SK-N-SH (cell line): ENCODE measurements at regions not wholly inside any gene's neighbourhood (a gene's known extent, or its start where the extent isn't known, plus 50 kb on each side); places are given as distances from the start of the nearest gene placed in this dataset.
A peak's percentile ranks its signal among the peaks of the same experiment; 100 is the strongest.

Experiments
- CTCF ChIA-PET: fragments of 300-600, 350-600 bp; formaldehyde crosslinking; extraction: SDS; loops from one replicate; lab custom pipeline; 2021; lab: Yijun Ruan, JAX
- POLR2A ChIA-PET: fragments of 350-600 bp; sonication (Branson Sonifier 250); formaldehyde crosslinking; extraction: SDS; loops from one replicate; lab custom pipeline; 2020; ENCODE audit warnings: antibody characterized with exemption, inconsistent platforms; lab: Yijun Ruan, JAX
- DNase-seq: peaks from one replicate; pipeline ENCODE4 v3.0.0; 2012
- H2AFZ ChIP-seq: fragments of 200-600 bp; sonication (generic); 2 replicates; pipeline ENCODE4 v1.8.1; 2016; ENCODE audit warnings: antibody characterized with exemption, mild to moderate bottlenecking, low read depth
- H3F3A ChIP-seq: fragments of 200-600 bp; sonication (generic); replicated peaks from 2 replicates; pipeline ENCODE3; 2016; ENCODE audit warnings: antibody characterized with exemption, mild to moderate bottlenecking; ENCODE audit not compliant: insufficient read depth
- H3K27ac ChIP-seq, 2 experiments: fragments of 200-500 bp in 1 of 2; fragments of 200-600 bp in 1 of 2; sonication (Bioruptor generic) in 1 of 2; sonication (generic), shearing (Covaris generic) in 1 of 2; 2 replicates each; pipeline versions ENCODE4 v1.5.1 to v1.6.1; 2014 to 2016; ENCODE audit warnings: low read depth in 2 of 2, inconsistent platforms in 1 of 2, low read length in 1 of 2, mild to moderate bottlenecking in 1 of 2, mixed read lengths in 1 of 2
- H3K27me3 ChIP-seq: fragments of 200-600 bp; sonication (generic), shearing (Covaris generic); 2 replicates; pipeline ENCODE4 v1.6.1; 2016; ENCODE audit warnings: mixed run types; ENCODE audit not compliant: insufficient read depth
- H3K36me3 ChIP-seq, 2 experiments: fragments of 200-500 bp in 1 of 2; fragments of 200-600 bp in 1 of 2; sonication (Bioruptor generic) in 1 of 2; sonication (generic) in 1 of 2; replicated peaks in 1 of 2; 2 replicates each; pipeline versions ENCODE3 to v1.5.1; 2014 to 2016; ENCODE audit warnings: low read length in 1 of 2, mild to moderate bottlenecking in 1 of 2; ENCODE audit not compliant: insufficient read depth in 2 of 2, control insufficient read depth in 1 of 2
- H3K4me1 ChIP-seq, 2 experiments: fragments of 200-500 bp in 1 of 2; fragments of 200-600 bp in 1 of 2; sonication (Bioruptor generic) in 1 of 2; sonication (generic), shearing (Covaris generic) in 1 of 2; 2 replicates each; pipeline versions ENCODE4 v1.5.1 to v1.6.1; 2014 to 2016; ENCODE audit warnings: low read depth in 1 of 2, low read length in 1 of 2, mixed run types in 1 of 2; ENCODE audit not compliant: insufficient read depth in 2 of 2, control insufficient read depth in 1 of 2
- H3K4me2 ChIP-seq: fragments of 200-600 bp; sonication (generic), shearing (Covaris generic); 2 replicates; pipeline ENCODE4 v1.6.1; 2017; ENCODE audit warnings: mixed run types
- H3K4me3 ChIP-seq, 2 experiments: fragments of 200-500 bp in 1 of 2; fragments of 200-600 bp in 1 of 2; sonication (Bioruptor generic) in 1 of 2; sonication (generic), shearing (Covaris generic) in 1 of 2; 2 replicates each; pipeline versions ENCODE4 v1.5.1 to v1.8.1; 2014 to 2016; ENCODE audit warnings: low read depth in 2 of 2, inconsistent platforms in 1 of 2, low read length in 1 of 2, mild to moderate bottlenecking in 1 of 2, mixed read lengths in 1 of 2, moderate library complexity in 1 of 2
- H3K79me2 ChIP-seq: fragments of 200-600 bp; sonication (generic); 2 replicates; pipeline ENCODE4 v1.8.1; 2017; ENCODE audit warnings: mild to moderate bottlenecking; ENCODE audit not compliant: insufficient read depth
- H3K9ac ChIP-seq: fragments of 200-600 bp; sonication (generic); 2 replicates; pipeline ENCODE4 v1.6.1; 2017; ENCODE audit warnings: mixed run types
- H3K9me2 ChIP-seq: fragments of 200-600 bp; sonication (generic); 2 replicates; pipeline ENCODE4 v1.6.1; 2017; ENCODE audit warnings: mixed run types
- H3K9me3 ChIP-seq: fragments of 200-600 bp; sonication (generic); 2 replicates; pipeline ENCODE4 v1.6.1; 2017; ENCODE audit warnings: mixed run types, mild to moderate bottlenecking, moderate library complexity
- H4K20me1 ChIP-seq: fragments of 200-600 bp; sonication (generic); 2 replicates; pipeline ENCODE4 v1.6.1; 2017; ENCODE audit warnings: mild to moderate bottlenecking, mixed run types; ENCODE audit not compliant: insufficient read depth
- CTCF ChIP-seq: fragments of 200-600 bp; sonication (generic); IDR thresholded peaks from 2 replicates; pipeline ENCODE4 v1.6.1; 2017; ENCODE audit warnings: antibody characterized with exemption, mild to moderate bottlenecking, moderate library complexity
- ELF1 ChIP-seq: IDR thresholded peaks from 2 replicates; pipeline ENCODE4 v1.4.0; 2012
- EP300 ChIP-seq, 2 experiments: IDR thresholded peaks; 2 replicates each; pipeline versions ENCODE4 v1.4.0 to v1.6.1; 2012; ENCODE audit warnings: borderline replicate concordance in 1 of 2, low read depth in 1 of 2, low read length in 1 of 2
- EZH2phosphoT487 ChIP-seq: fragments of 200-600 bp; sonication (generic); IDR thresholded peaks from 2 replicates; pipeline ENCODE4 v1.6.1; 2017; ENCODE audit warnings: low read depth, mixed run types, mild to moderate bottlenecking, antibody characterized with exemption, moderate library complexity, borderline replicate concordance
- FOSL2 ChIP-seq: IDR thresholded peaks from 2 replicates; pipeline ENCODE4 v1.4.0; 2012; ENCODE audit warnings: low read depth, mild to moderate bottlenecking, moderate library complexity, borderline replicate concordance
- FOXJ3 ChIP-seq: sonication (generic); formaldehyde crosslinking; IDR thresholded peaks from 2 replicates; pipeline ENCODE4 v1.5.1; 2020; ENCODE audit warnings: mild to moderate bottlenecking, missing genetic modification reagents
- FOXM1 ChIP-seq: IDR thresholded peaks from 2 replicates; pipeline ENCODE4 v1.4.0; 2012; ENCODE audit warnings: low read depth, mild to moderate bottlenecking
- GATA2 ChIP-seq: sonication (generic); formaldehyde crosslinking; IDR thresholded peaks from 2 replicates; pipeline ENCODE4 v1.5.0; 2020; ENCODE audit warnings: mild to moderate bottlenecking, missing genetic modification reagents
- IRF3 ChIP-seq: fragments of 150-350 bp; IDR thresholded peaks from 2 replicates; pipeline ENCODE4 v1.6.1; 2016; ENCODE audit warnings: mild to moderate bottlenecking, low read depth, low read length
- JUND ChIP-seq: IDR thresholded peaks from 2 replicates; pipeline ENCODE4 v1.4.0; 2012
- MAX ChIP-seq: IDR thresholded peaks from 2 replicates; pipeline ENCODE4 v1.4.0; 2012; ENCODE audit warnings: low read depth
- NFIC ChIP-seq: IDR thresholded peaks from 2 replicates; pipeline ENCODE4 v1.4.0; 2012; ENCODE audit warnings: borderline replicate concordance
- NRF1 ChIP-seq: IDR thresholded peaks from 2 replicates; pipeline ENCODE4 v1.6.1; 2012; ENCODE audit warnings: low read depth, mild to moderate bottlenecking, low read length
- PBX3 ChIP-seq: IDR thresholded peaks from 2 replicates; pipeline ENCODE4; 2012
- RAD21 ChIP-seq: IDR thresholded peaks from 2 replicates; pipeline ENCODE4 v1.6.1; 2012; ENCODE audit warnings: mild to moderate bottlenecking, low read length
- RCOR1 ChIP-seq: fragments of 150-350 bp; IDR thresholded peaks from 2 replicates; pipeline ENCODE4 v1.6.1; 2017; ENCODE audit warnings: antibody characterized with exemption, low read length
- RXRA ChIP-seq: IDR thresholded peaks from 2 replicates; pipeline ENCODE4 v1.4.0; 2012; ENCODE audit warnings: low read depth, mild to moderate bottlenecking, borderline replicate concordance
- SIN3A ChIP-seq: IDR thresholded peaks from 2 replicates; pipeline ENCODE4 v1.6.1; 2012; ENCODE audit warnings: low read depth, mild to moderate bottlenecking, low read length, moderate library complexity, borderline replicate concordance
- TAF1 ChIP-seq: IDR thresholded peaks from 2 replicates; pipeline ENCODE4 v1.6.1; 2012; ENCODE audit warnings: low read depth, mild to moderate bottlenecking, low read length, moderate library complexity, borderline replicate concordance
- TCF12 ChIP-seq: IDR thresholded peaks from 2 replicates; pipeline ENCODE4 v1.4.0; 2012
- USF2 ChIP-seq: fragments of 150-350 bp; IDR thresholded peaks from 2 replicates; pipeline ENCODE4 v1.6.1; 2017; ENCODE audit warnings: antibody characterized with exemption, low read length, low read depth, borderline replicate concordance
- YY1 ChIP-seq: IDR thresholded peaks from 2 replicates; pipeline ENCODE4 v1.4.0; 2012; ENCODE audit warnings: low read depth, mild to moderate bottlenecking
- ZBTB33 ChIP-seq: IDR thresholded peaks from 2 replicates; pipeline ENCODE4 v1.4.0; 2012; ENCODE audit warnings: low read depth, borderline replicate concordance
- WGBS: methylation state at CpG from one replicate; pipeline ENCODE4 v1.1.6; 2017; ENCODE audit warnings: low lambda C conversion rate; 5-methylcytosine and 5-hydroxymethylcytosine counted together

GRCh38 chr1:70818401-70818800, 229.2 kb downstream of the PTGER3 start (continued):
- TF ChIP-seq EZH2phosphoT487, result no peak
- no peak for TF ChIP-seq RAD21
- peak; percentile 58; the same call in 1 of the 2 replicates for TF ChIP-seq FOXM1
- no peak for TF ChIP-seq SIN3A
- no peak for TF ChIP-seq ELF1
- TF ChIP-seq JUND, result peak; percentile 74
- no peak for TF ChIP-seq YY1
- TF ChIP-seq USF2, result no peak
- no peak for TF ChIP-seq TAF1

GRCh38 chr1:70819231-70819630, 228.4 kb downstream of the PTGER3 start:
- Histone ChIP-seq H3F3A (peaks cover 22% of the 10 kb centered on the region), H3K27ac (peak overlapping the region in 1 of 2 experiments; percentile 75; a peak in 2 of 4 replicates), H3K27me3 (no peaks in the 10 kb centered on the region), H3K9me3 (no peaks in the 10 kb centered on the region), H4K20me1 (no peaks in the 10 kb centered on the region), H3K4me1 (peaks cover 0 to 29% of the 10 kb centered on the region in 2 experiments; a peak in 2 of 4 replicates), H3K9ac (no peak overlapping the region), H2AFZ (no peak overlapping the region), H3K4me2 (0 out of 2 replicates have a peak overlapping the region, but pooled peaks have one; percentile 39), H3K4me3 (no peak overlapping the region), H3K9me2 (no peaks in the 10 kb centered on the region), H3K79me2 (no peaks in the 10 kb centered on the region), H3K36me3 (no peaks in the 10 kb centered on the region)
- DNase-seq, result no peak
- 66% methylated on average over 2 of the region's 2 CpGs for WGBS
- ChIA-PET POLR2A (no interaction called here), CTCF (no interaction called here)
- TF ChIP-seq RXRA (no peak), JUND (no peak), IRF3 (no peak), MAX (no peak), RCOR1 (no peak), FOSL2 (no peak), PBX3 (no peak), FOXJ3 (no peak), EP300 (IDR thresholded peaks at IDR 0.05; ENCODE audit: borderline replicate concordance in 1 of 2, low read depth in 1 of 2, low read length in 1 of 2) (no peak), SIN3A (no peak), ZBTB33 (no peak), RAD21 (no peak), GATA2 (CRISPR knock-in tag) (no peak), NRF1 (no peak), TCF12 (no peak), NFIC (no peak), CTCF (no peak)
